ENCODE measurements at regions not wholly inside any gene's neighbourhood (a gene's known extent, or its start where the extent isn't known, plus 50 kb on each side); places are given as distances from the start of the nearest gene placed in this dataset.

GRCh38 chr3:59515966-59516365, 466.1 kb upstream of the CFAP20DC start:
- 80 to 87% methylated on average over 3 of the region's 3 CpGs for WGBS, 2 donors
- DNase-seq, result no peak

GRCh38 chr3:59514865-59515482, 465.1 kb upstream of the CFAP20DC start:
- TF ChIP-seq POLR2AphosphoS5 (IDR thresholded peaks at IDR 0.05) (no peak), POLR2A (IDR thresholded peaks at IDR 0.05) (no peak), EP300 (IDR thresholded peaks at IDR 0.05) (no peak)
- TF ChIP-seq, protein P1, sequence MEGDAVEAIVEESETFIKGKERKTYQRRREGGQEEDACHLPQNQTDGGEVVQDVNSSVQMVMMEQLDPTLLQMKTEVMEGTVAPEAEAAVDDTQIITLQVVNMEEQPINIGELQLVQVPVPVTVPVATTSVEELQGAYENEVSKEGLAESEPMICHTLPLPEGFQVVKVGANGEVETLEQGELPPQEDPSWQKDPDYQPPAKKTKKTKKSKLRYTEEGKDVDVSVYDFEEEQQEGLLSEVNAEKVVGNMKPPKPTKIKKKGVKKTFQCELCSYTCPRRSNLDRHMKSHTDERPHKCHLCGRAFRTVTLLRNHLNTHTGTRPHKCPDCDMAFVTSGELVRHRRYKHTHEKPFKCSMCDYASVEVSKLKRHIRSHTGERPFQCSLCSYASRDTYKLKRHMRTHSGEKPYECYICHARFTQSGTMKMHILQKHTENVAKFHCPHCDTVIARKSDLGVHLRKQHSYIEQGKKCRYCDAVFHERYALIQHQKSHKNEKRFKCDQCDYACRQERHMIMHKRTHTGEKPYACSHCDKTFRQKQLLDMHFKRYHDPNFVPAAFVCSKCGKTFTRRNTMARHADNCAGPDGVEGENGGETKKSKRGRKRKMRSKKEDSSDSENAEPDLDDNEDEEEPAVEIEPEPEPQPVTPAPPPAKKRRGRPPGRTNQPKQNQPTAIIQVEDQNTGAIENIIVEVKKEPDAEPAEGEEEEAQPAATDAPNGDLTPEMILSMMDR (IDR thresholded peaks at IDR 0.05), result no peak
- WGBS, 2 donors, result 68 to 69% methylated on average over 7 of the region's 7 CpGs
- Histone ChIP-seq H3K4me3 (no peak overlapping the region), H3K36me3 (no peaks in the 10 kb centered on the region), H3K4me1 (no peaks in the 10 kb centered on the region), H3K27ac (no peak overlapping the region), H3K27me3 (no peaks in the 10 kb centered on the region), H3K9me3 (no peaks in the 10 kb centered on the region)
- no peak for DNase-seq
- intact Hi-C loops (cut with DNase I), result no loop called here

More at GRCh38 chr3:59515966-59516365, 466.1 kb upstream of the CFAP20DC start:
- Histone ChIP-seq H3K4me1 (no peaks in the 10 kb centered on the region), H3K27ac (no peak overlapping the region), H3K36me3 (no peaks in the 10 kb centered on the region), H3K9me3 (no peaks in the 10 kb centered on the region), H3K4me3 (no peak overlapping the region), H3K27me3 (no peaks in the 10 kb centered on the region)
- intact Hi-C loops (cut with DNase I), result no loop called here
- TF ChIP-seq EP300 (IDR thresholded peaks at IDR 0.05) (no peak), POLR2AphosphoS5 (IDR thresholded peaks at IDR 0.05) (no peak), POLR2A (IDR thresholded peaks at IDR 0.05) (no peak)
- TF ChIP-seq, protein P1 (IDR thresholded peaks at IDR 0.05), result no peak

DNA sequence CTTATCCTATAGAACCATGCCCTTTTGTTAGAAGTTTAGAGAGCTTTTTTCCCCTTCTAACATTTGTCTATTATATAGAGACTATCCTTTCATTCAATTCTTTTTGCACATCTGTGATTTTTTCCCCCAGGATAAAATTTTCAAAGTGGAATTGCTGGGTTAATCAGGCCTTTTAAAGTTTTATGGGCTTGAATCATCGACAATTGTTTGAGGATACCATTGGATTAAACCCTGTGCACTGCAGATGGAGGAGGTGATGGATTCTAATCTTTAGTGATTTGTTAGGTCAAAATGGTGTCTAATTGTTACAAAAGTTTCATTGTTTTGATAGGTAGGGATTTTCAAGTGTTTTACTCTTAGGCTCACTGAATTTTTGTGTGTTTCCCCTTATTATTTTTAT, 463.7 kb upstream of the CFAP20DC start:
- H3K4me1 ChIP-seq, result no peaks in the 10 kb centered on the region
- WGBS, 2 donors, result 45 to 80% methylated on average over 1 of the region's 1 CpG
- H3K27ac ChIP-seq, result no peak overlapping the region
- no peaks in the 10 kb centered on the region for H3K36me3 ChIP-seq
- no peak overlapping the region for H3K4me3 ChIP-seq
- intact Hi-C loops (cut with DNase I), result no loop called here
- no peaks in the 10 kb centered on the region for H3K27me3 ChIP-seq
- H3K9me3 ChIP-seq, result no peaks in the 10 kb centered on the region
- no peak for DNase-seq
- TF ChIP-seq, protein P1 (IDR thresholded peaks at IDR 0.05), result no peak
- TF ChIP-seq EP300 (IDR thresholded peaks at IDR 0.05), result no peak
- TF ChIP-seq POLR2AphosphoS5 (IDR thresholded peaks at IDR 0.05), result no peak
- no peak for TF ChIP-seq POLR2A (IDR thresholded peaks at IDR 0.05)

GRCh38 chr3:59512066-59512465, 462.2 kb upstream of the CFAP20DC start:
- H3K9me3 ChIP-seq, result no peaks in the 10 kb centered on the region
- no peaks in the 10 kb centered on the region for H3K36me3 ChIP-seq
- H3K27me3 ChIP-seq, result no peaks in the 10 kb centered on the region
- no peak for DNase-seq
- WGBS, 2 donors, result 78 to 82% methylated on average over 6 of the region's 6 CpGs
- no peaks in the 10 kb centered on the region for H3K4me1 ChIP-seq
- H3K4me3 ChIP-seq, result no peak overlapping the region
- no peak overlapping the region for H3K27ac ChIP-seq
- intact Hi-C loops (cut with DNase I), result no loop called here
- TF ChIP-seq POLR2A (IDR thresholded peaks at IDR 0.05) (no peak), EP300 (IDR thresholded peaks at IDR 0.05) (no peak), POLR2AphosphoS5 (IDR thresholded peaks at IDR 0.05) (no peak)
- TF ChIP-seq, protein P1 (IDR thresholded peaks at IDR 0.05), result no peak

DNA sequence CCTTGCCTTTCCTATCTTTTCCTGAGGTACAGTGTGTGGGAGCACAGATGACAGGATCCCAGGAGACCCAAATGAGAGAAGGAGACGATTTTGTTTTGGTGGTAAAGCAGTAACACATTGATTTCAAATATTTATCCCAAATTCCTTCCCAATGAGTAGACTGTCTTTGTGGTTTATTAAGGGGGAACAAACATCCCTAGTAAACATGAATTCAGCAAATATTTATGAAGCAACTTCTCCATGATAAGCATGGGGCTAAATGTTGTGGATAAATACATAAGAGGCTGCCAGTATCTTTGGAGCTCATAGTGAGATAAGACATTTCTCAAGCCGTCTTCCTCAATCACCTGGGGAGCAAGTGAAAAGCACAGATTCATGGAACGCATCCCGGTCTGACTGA, 460.8 kb upstream of the CFAP20DC start:
- no peaks in the 10 kb centered on the region for H3K36me3 ChIP-seq
- 45 to 47% methylated on average over 4 of the region's 4 CpGs for WGBS, 2 donors
- H3K4me3 ChIP-seq, result no peak overlapping the region
- intact Hi-C loops (cut with DNase I), result no loop called here
- no peak overlapping the region for H3K27ac ChIP-seq
- no peaks in the 10 kb centered on the region for H3K9me3 ChIP-seq
- no peaks in the 10 kb centered on the region for H3K4me1 ChIP-seq
- no peaks in the 10 kb centered on the region for H3K27me3 ChIP-seq
- TF ChIP-seq POLR2A (IDR thresholded peaks at IDR 0.05) (no peak), POLR2AphosphoS5 (IDR thresholded peaks at IDR 0.05) (no peak), EP300 (IDR thresholded peaks at IDR 0.05) (no peak)
- TF ChIP-seq, protein P1 (IDR thresholded peaks at IDR 0.05), result no peak
- DNase-seq, result no peak

Data from sigmoid colon (tissue), 6 donors.